Ovary (tissue), 7 donors: ENCODE measurements at regions not wholly inside any gene's neighbourhood (a gene's known extent, or its start where the extent isn't known, plus 50 kb on each side); places are given as distances from the start of the nearest gene placed in this dataset.
"Not testable (repeated sequence)": the region's sequence is repeated elsewhere in the genome, so short reads cannot be mapped to it uniquely, and the experiment has no call there.

Experiments used
- DNase-seq, 5 donors: peaks; one replicate each; pipeline ENCODE4 v3.0.0-alpha.2; 2019 to 2020
- H3K27ac ChIP-seq, 2 donors: fragments of 200-600 bp; one replicate each; pipeline versions ENCODE4 v1.5.1 to v1.8.0; 2019 to 2022
- H3K27me3 ChIP-seq: fragments of 200-600 bp; one replicate; pipeline ENCODE4 v1.8.0; 2022
- H3K36me3 ChIP-seq: fragments of 200-600 bp; sonication (generic); one replicate; pipeline ENCODE4 v1.5.1; 2019
- H3K4me1 ChIP-seq: one replicate; pipeline ENCODE4 v1.8.1; 2013; ENCODE audit warnings: mild to moderate bottlenecking, moderate library complexity; ENCODE audit not compliant: insufficient read depth
- H3K4me3 ChIP-seq: fragments of 200-600 bp; sonication (generic); one replicate; pipeline ENCODE4 v1.5.1; 2017
- H3K9me3 ChIP-seq, 2 donors: fragments of 200-600 bp in 1 of 2; sonication (generic) in 1 of 2; one replicate each; pipeline versions ENCODE4 v1.5.1 to v1.8.1; 2013 to 2019; ENCODE audit warnings: mild to moderate bottlenecking in 1 of 2, moderate library complexity in 1 of 2
- CTCF ChIP-seq, 3 donors: fragments of 450-650 bp in 2 of 3; fragments of 200-600 bp in 1 of 3; IDR thresholded peaks; one replicate each; pipeline versions ENCODE4 v1.5.1 to v1.8.0; 2016 to 2022; ENCODE audit warnings: antibody characterized with exemption in 3 of 3, mild to moderate bottlenecking in 1 of 3
- EP300 ChIP-seq: sonication (generic); formaldehyde crosslinking; IDR thresholded peaks from one replicate; pipeline ENCODE4 v1.6.1; 2017; ENCODE audit warnings: antibody characterized with exemption
- POLR2A ChIP-seq: fragments of 450-650 bp; IDR thresholded peaks from one replicate; pipeline ENCODE4 v1.6.1; 2017; ENCODE audit warnings: antibody characterized with exemption, mild to moderate bottlenecking, moderate library complexity
- WGBS, 3 donors: extraction: QIAGEN DNeasy Blood & Tissue Kit in 1 of 3; methylation state at CpG; one replicate each; pipeline versions ENCODE4 v1.1.5 to v1.1.7; 2013 to 2017; 5-methylcytosine and 5-hydroxymethylcytosine counted together
- intact Hi-C, 4 donors: fragments of 100-400 bp; cut with DNase I; formaldehyde crosslinking; loops; one replicate each; pipeline versions ENCODE4 v1.11.0 to v1.15.1; 2022 to 2023
- donor health status: DM: no; HTN: no; CAD: no; lungs with moderate emphysema.
- donor health status: DM: no; HTN: no; CAD: no.
- donor health status: Bipolar disorder and iron deficiency.
- donor health status: DM: no; HTN: no; CAD: no.
- donor health status: DM: yes; HTN: yes; CAD: no.

GRCh38 chr15:96162322-96162721, 168.2 kb upstream of the NR2F2 start:
- intact Hi-C loops = loop anchor here in 2 of 4 donors (5.0 to 10.0 kb wide), 2 partner anchors 160 to 162 kb away; no protein-coding TSS in a partner anchor
- Histone ChIP-seq H3K9me3 (no peaks in the 10 kb centered on the region), H3K4me3 (no peak overlapping the region), H3K27me3 (no peaks in the 10 kb centered on the region), H3K4me1 (peaks cover 14% of the 10 kb centered on the region), H3K27ac (no peak overlapping the region), H3K36me3 (no peaks in the 10 kb centered on the region)
- TF ChIP-seq EP300 (no peak), CTCF (IDR thresholded peaks at IDR 0.05) (no peak), POLR2A (no peak)
- DNase-seq = peak in 1 of 5 donors; percentile 27
- 84 to 91% (median 87%) methylated on average over 2 of the region's 2 CpGs for WGBS, 3 donors

GRCh38 chr15:96165081-96165480, 165.4 kb upstream of the NR2F2 start:
- TF ChIP-seq POLR2A = no peak
- WGBS, 3 donors = 55 to 78% (median 75%) methylated on average over 4 of the region's 4 CpGs

GRCh38 chr15:96165775-96166174, 164.7 kb upstream of the NR2F2 start:
- H3K9me3 ChIP-seq = no peaks in the 10 kb centered on the region
- intact Hi-C loops = loop anchor here in 1 of 4 donors (10.0 kb wide), 1 partner anchor 159 kb away; no protein-coding TSS in a partner anchor

More at GRCh38 chr15:96165081-96165480, 165.4 kb upstream of the NR2F2 start:
- no peaks in the 10 kb centered on the region for H3K9me3 ChIP-seq
- no peaks in the 10 kb centered on the region for H3K27me3 ChIP-seq
- H3K36me3 ChIP-seq = no peaks in the 10 kb centered on the region
- peaks cover 6% of the 10 kb centered on the region for H3K4me1 ChIP-seq
- intact Hi-C loops = loop anchor here in 1 of 4 donors (10.0 kb wide), 1 partner anchor 160 kb away; no protein-coding TSS in a partner anchor
- no peak overlapping the region for H3K4me3 ChIP-seq
- no peak overlapping the region for H3K27ac ChIP-seq
- no peak for DNase-seq

GRCh38 chr15:96166223-96167200, 164.0 kb upstream of the NR2F2 start:
- 76 to 81% (median 80%) methylated on average over 15 of the region's 15 CpGs for WGBS, 3 donors
- H3K27ac ChIP-seq = no peak overlapping the region

More at GRCh38 chr15:96165775-96166174, 164.7 kb upstream of the NR2F2 start:
- no peak for TF ChIP-seq POLR2A
- TF ChIP-seq CTCF (IDR thresholded peaks at IDR 0.05) = no peak
- no peak for TF ChIP-seq EP300
- 75 to 84% (median 82%) methylated on average over 2 of the region's 2 CpGs for WGBS, 3 donors
- H3K4me1 ChIP-seq = peaks cover 4% of the 10 kb centered on the region
- H3K27ac ChIP-seq = no peak overlapping the region
- no peak for DNase-seq
- H3K27me3 ChIP-seq = no peaks in the 10 kb centered on the region
- H3K4me3 ChIP-seq = no peak overlapping the region
- no peaks in the 10 kb centered on the region for H3K36me3 ChIP-seq

GRCh38 chr15:96170616-96170978, 159.9 kb upstream of the NR2F2 start:
- H3K9me3 ChIP-seq, H3K36me3 ChIP-seq, H3K27me3 ChIP-seq, H3K4me3 ChIP-seq, intact Hi-C loops, DNase-seq, H3K4me1 ChIP-seq, H3K27ac ChIP-seq: not testable (repeated sequence)
- 95 to 98% (median 97%) methylated on average over 2 of the region's 2 CpGs for WGBS, 3 donors

More at GRCh38 chr15:96166223-96167200, 164.0 kb upstream of the NR2F2 start:
- no peaks in the 10 kb centered on the region for H3K27me3 ChIP-seq
- intact Hi-C loops = loop anchor here in 1 of 4 donors (10.0 kb wide), 1 partner anchor 158 kb away; no protein-coding TSS in a partner anchor
- H3K4me1 ChIP-seq = peaks cover 3% of the 10 kb centered on the region
- TF ChIP-seq POLR2A (no peak), EP300 (no peak), CTCF (IDR thresholded peaks at IDR 0.05) (no peak)
- no peak overlapping the region for H3K4me3 ChIP-seq
- DNase-seq = no peak
- H3K9me3 ChIP-seq = no peaks in the 10 kb centered on the region
- no peaks in the 10 kb centered on the region for H3K36me3 ChIP-seq
